ENCODE measurements at regions not wholly inside any gene's neighbourhood (a gene's known extent, or its start where the extent isn't known, plus 50 kb on each side); places are given as distances from the start of the nearest gene placed in this dataset.

DNA sequence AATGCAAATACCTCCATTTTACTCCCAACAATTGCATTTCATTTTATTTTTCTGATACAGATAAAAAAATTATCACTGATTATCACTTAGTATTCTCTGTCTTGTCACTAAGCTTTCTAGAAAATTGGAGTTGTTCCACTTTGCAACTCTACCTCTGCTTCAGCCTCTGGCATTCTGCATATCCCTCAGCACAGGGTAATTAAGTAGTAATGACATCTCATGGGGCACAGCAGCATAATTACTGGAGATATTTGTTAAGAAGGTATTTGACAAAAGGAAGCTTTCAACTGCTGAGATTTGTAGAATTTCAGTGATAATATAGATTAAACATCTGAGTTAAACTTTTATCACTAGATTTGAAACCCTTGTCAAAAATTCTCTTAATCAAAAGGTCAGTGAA is 446.2 kb downstream of the HTR1A start:
- TF ChIP-seq, protein P1, sequence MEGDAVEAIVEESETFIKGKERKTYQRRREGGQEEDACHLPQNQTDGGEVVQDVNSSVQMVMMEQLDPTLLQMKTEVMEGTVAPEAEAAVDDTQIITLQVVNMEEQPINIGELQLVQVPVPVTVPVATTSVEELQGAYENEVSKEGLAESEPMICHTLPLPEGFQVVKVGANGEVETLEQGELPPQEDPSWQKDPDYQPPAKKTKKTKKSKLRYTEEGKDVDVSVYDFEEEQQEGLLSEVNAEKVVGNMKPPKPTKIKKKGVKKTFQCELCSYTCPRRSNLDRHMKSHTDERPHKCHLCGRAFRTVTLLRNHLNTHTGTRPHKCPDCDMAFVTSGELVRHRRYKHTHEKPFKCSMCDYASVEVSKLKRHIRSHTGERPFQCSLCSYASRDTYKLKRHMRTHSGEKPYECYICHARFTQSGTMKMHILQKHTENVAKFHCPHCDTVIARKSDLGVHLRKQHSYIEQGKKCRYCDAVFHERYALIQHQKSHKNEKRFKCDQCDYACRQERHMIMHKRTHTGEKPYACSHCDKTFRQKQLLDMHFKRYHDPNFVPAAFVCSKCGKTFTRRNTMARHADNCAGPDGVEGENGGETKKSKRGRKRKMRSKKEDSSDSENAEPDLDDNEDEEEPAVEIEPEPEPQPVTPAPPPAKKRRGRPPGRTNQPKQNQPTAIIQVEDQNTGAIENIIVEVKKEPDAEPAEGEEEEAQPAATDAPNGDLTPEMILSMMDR (IDR thresholded peaks at IDR 0.05; ENCODE audit: low read length): no peak
- no peak for TF ChIP-seq EZH2 (optimal IDR thresholded peaks at IDR 0.05; ENCODE audit: low read depth, low read length)
